ENCODE measurements at regions not wholly inside any gene's neighbourhood (a gene's known extent, or its start where the extent isn't known, plus 50 kb on each side); places are given as distances from the start of the nearest gene placed in this dataset.

DNA sequence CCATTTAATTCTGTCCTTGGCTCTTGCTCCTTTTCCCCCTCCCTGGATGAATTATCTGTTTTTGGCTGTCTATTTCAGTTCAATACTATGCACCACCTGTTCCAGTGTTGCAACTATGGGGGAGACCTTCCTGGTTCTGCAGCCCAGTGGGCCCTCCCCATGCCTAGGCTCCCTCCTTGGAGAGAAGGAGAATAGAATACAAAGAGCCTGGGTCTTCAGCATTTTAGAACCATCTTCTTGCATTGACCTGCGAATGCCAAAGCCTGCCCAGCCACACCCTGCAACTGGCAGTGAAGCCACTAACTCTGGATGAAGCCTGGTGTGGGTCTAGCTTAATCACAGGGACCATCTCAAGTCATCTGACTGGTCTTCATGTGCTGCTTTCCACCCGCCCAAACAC, 207.1 kb downstream of the HERPUD2 start:
- H3K9ac ChIP-seq (ENCODE audit: low read depth in 1 of 3, low read length in 3 of 3): no peak overlapping the region
- H3K36me3 ChIP-seq (ENCODE audit: control insufficient read depth in 3 of 3, insufficient read depth in 3 of 3, low read length in 3 of 3): no peaks in the 10 kb centered on the region
- H3K27ac ChIP-seq (ENCODE audit: low read depth, low read length): no peak overlapping the region
- H3K4me3 ChIP-seq (ENCODE audit: low read length in 3 of 3): no peak overlapping the region
- H3K9me3 ChIP-seq (ENCODE audit: control insufficient read depth in 3 of 3, low read length in 3 of 3): no peaks in the 10 kb centered on the region
- no peaks in the 10 kb centered on the region for H3K4me1 ChIP-seq (ENCODE audit: control insufficient read depth in 3 of 3, insufficient read depth in 3 of 3, low read length in 3 of 3)
- peaks cover 0 to 10% (median 0%) of the 10 kb centered on the region in 3 donors for H3K27me3 ChIP-seq (ENCODE audit: control insufficient read depth in 3 of 3, insufficient read depth in 3 of 3, low read length in 3 of 3)

DNA sequence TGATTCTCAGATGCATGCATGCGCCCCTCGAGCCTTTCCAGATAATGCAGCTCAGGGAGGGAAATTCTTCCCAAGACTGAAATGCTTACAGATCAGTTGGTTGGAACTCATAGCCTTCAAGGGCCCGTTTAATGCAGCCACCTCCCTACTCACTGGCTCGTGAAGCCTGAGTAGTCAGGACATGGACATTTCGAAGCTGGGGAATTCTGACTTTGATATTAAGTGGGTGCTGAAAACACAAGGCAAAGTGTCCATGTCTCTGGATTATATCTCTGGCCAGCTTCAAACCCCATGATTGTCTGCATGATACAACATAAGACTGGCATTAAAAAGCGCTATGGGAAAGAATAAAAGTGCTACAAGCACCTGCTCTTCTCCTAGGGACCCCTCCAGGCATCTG, 207.5 kb downstream of the HERPUD2 start:
- Histone ChIP-seq H3K4me3 (ENCODE audit: low read length in 3 of 3) (no peak overlapping the region), H3K9me3 (ENCODE audit: control insufficient read depth in 3 of 3, low read length in 3 of 3) (no peaks in the 10 kb centered on the region), H3K9ac (ENCODE audit: low read depth in 1 of 3, low read length in 3 of 3) (no peak overlapping the region), H3K27me3 (ENCODE audit: control insufficient read depth in 3 of 3, insufficient read depth in 3 of 3, low read length in 3 of 3) (peaks cover 0 to 6% (median 0%) of the 10 kb centered on the region in 3 donors), H3K27ac (ENCODE audit: low read depth, low read length) (no peak overlapping the region), H3K4me1 (ENCODE audit: control insufficient read depth in 3 of 3, insufficient read depth in 3 of 3, low read length in 3 of 3) (no peaks in the 10 kb centered on the region), H3K36me3 (ENCODE audit: control insufficient read depth in 3 of 3, insufficient read depth in 3 of 3, low read length in 3 of 3) (no peaks in the 10 kb centered on the region)

DNA sequence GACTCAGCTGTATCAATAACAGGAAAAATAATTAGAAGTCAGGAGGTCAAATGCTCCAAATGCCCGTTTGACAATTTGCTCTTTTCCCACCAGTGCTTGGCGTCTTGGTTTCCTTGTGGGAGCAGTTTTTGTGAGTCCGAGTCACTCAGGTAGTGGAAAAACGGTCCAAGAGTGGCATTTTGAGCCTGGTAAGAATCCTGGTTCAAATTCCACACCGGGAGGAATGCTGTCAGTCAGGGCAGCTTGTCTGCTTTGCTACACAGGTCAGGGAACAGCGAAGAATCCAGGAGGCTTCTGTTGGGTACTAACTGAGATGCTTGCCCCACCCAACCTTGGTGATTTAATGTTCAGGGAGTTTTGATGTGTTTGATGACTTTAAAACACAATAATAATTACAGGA, 209.5 kb downstream of the HERPUD2 start:
- Histone ChIP-seq H3K4me1 (ENCODE audit: control insufficient read depth in 3 of 3, insufficient read depth in 3 of 3, low read length in 3 of 3) (no peaks in the 10 kb centered on the region), H3K27ac (ENCODE audit: low read depth, low read length) (no peak overlapping the region), H3K36me3 (ENCODE audit: control insufficient read depth in 3 of 3, insufficient read depth in 3 of 3, low read length in 3 of 3) (no peaks in the 10 kb centered on the region), H3K9me3 (ENCODE audit: control insufficient read depth in 3 of 3, low read length in 3 of 3) (no peaks in the 10 kb centered on the region), H3K9ac (ENCODE audit: low read depth in 1 of 3, low read length in 3 of 3) (no peak overlapping the region), H3K27me3 (ENCODE audit: control insufficient read depth in 3 of 3, insufficient read depth in 3 of 3, low read length in 3 of 3) (peaks cover 0 to 6% (median 0%) of the 10 kb centered on the region in 3 donors), H3K4me3 (ENCODE audit: low read length in 3 of 3) (no peak overlapping the region)

DNA sequence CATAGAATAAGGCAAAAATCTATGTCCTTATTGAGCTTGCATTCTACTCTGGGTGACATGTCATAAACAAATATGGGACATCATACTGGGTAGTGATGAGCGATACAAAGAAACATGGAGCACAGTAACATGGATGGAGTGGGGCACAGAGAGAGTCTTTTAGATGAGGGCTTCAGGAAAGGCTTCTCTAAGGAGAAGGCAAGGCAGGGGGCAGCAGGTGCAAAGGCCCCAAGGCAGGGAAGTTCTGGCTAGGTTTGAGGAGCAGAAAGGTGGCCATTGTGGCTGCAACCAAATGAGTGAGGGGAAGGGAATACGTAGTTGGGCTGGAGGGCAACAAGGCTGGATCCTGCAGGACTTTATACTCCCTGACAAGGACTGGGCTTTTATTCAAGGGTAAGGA, 211.4 kb downstream of the HERPUD2 start:
- Histone ChIP-seq H3K27me3 (ENCODE audit: control insufficient read depth in 3 of 3, insufficient read depth in 3 of 3, low read length in 3 of 3) (peaks cover 0 to 3% (median 0%) of the 10 kb centered on the region in 3 donors), H3K9me3 (ENCODE audit: control insufficient read depth in 3 of 3, low read length in 3 of 3) (no peaks in the 10 kb centered on the region), H3K36me3 (ENCODE audit: control insufficient read depth in 3 of 3, insufficient read depth in 3 of 3, low read length in 3 of 3) (no peaks in the 10 kb centered on the region), H3K27ac (ENCODE audit: low read depth, low read length) (no peak overlapping the region), H3K4me3 (ENCODE audit: low read length in 3 of 3) (no peak overlapping the region), H3K4me1 (ENCODE audit: control insufficient read depth in 3 of 3, insufficient read depth in 3 of 3, low read length in 3 of 3) (no peaks in the 10 kb centered on the region), H3K9ac (ENCODE audit: low read depth in 1 of 3, low read length in 3 of 3) (no peak overlapping the region)

DNA sequence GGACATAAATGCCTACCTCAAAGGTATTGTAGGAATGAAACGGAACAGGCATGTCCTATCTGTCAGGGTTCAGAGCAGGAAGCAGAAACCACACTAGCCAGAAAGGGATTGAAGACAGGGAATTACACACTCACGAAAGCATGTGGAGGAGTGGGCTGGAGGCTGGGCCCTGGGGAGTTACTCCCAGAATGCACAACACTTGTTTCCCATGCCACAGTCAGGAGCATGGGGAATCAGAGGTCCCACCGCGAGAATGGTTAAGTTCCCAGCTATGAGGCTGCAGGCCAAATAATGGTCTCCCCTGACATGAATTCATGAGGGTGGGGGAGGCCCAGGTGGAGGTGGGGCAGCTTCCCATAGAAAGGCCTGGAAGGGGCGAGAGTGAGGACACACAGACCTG, 212.7 kb downstream of the HERPUD2 start:
- H3K9me3 ChIP-seq (ENCODE audit: control insufficient read depth in 3 of 3, low read length in 3 of 3): peaks cover 0 to 3% (median 0%) of the 10 kb centered on the region in 3 donors
- H3K4me3 ChIP-seq (ENCODE audit: low read length in 3 of 3): no peak overlapping the region
- H3K36me3 ChIP-seq (ENCODE audit: control insufficient read depth in 3 of 3, insufficient read depth in 3 of 3, low read length in 3 of 3): no peaks in the 10 kb centered on the region
- H3K27ac ChIP-seq (ENCODE audit: low read depth, low read length): no peak overlapping the region
- no peak overlapping the region for H3K9ac ChIP-seq (ENCODE audit: low read depth in 1 of 3, low read length in 3 of 3)
- no peaks in the 10 kb centered on the region for H3K4me1 ChIP-seq (ENCODE audit: control insufficient read depth in 3 of 3, insufficient read depth in 3 of 3, low read length in 3 of 3)
- peaks cover 0 to 3% (median 0%) of the 10 kb centered on the region in 3 donors for H3K27me3 ChIP-seq (ENCODE audit: control insufficient read depth in 3 of 3, insufficient read depth in 3 of 3, low read length in 3 of 3)

DNA sequence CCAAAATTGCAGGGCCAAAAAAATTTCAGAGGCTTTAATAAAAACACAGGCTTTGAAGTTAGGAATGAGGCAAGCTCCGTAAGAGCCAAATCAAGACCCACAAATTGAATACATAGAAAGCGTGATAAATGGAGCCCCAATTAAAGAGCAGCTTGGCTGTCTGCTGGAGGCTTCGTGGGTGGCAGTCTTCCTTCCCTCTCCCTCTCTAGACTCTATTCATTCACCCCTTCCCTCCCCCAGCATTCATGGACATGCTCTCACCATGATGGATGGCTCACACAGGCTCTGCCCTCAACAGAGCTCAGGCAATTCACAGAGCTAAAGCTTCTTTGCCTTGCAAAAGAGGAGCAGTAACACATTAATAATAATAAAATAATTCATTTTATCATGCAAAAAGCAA, 214.1 kb downstream of the HERPUD2 start:
- Histone ChIP-seq H3K4me1 (ENCODE audit: control insufficient read depth in 3 of 3, insufficient read depth in 3 of 3, low read length in 3 of 3) (no peaks in the 10 kb centered on the region), H3K27ac (ENCODE audit: low read depth, low read length) (no peak overlapping the region), H3K9ac (ENCODE audit: low read depth in 1 of 3, low read length in 3 of 3) (no peak overlapping the region), H3K36me3 (ENCODE audit: control insufficient read depth in 3 of 3, insufficient read depth in 3 of 3, low read length in 3 of 3) (no peaks in the 10 kb centered on the region), H3K4me3 (ENCODE audit: low read length in 3 of 3) (no peak overlapping the region), H3K9me3 (ENCODE audit: control insufficient read depth in 3 of 3, low read length in 3 of 3) (peaks cover 0 to 6% (median 0%) of the 10 kb centered on the region in 3 donors), H3K27me3 (ENCODE audit: control insufficient read depth in 3 of 3, insufficient read depth in 3 of 3, low read length in 3 of 3) (peaks cover 0 to 3% (median 0%) of the 10 kb centered on the region in 3 donors)

DNA sequence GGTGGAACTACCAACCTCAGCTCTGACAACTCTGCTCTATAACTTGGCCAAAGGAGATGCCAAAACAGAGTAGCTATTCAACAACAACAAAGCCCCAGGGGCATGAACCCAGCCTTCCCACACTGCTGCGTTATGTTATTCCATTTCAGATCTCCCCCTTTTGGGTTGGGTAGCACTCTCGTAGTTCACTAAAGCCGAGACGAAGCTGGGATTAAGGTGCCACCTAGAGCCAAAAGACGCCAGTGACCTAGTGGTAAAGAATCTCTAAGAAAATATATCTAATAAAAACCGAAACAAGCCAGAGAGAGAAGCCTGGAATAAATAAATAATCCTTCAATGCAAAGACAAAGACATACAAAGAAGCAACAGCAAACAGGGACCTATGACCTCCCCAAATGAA, 217.3 kb downstream of the HERPUD2 start:
- Histone ChIP-seq H3K9me3 (ENCODE audit: control insufficient read depth in 3 of 3, low read length in 3 of 3) (peaks cover 0 to 6% (median 0%) of the 10 kb centered on the region in 3 donors), H3K36me3 (ENCODE audit: control insufficient read depth in 3 of 3, insufficient read depth in 3 of 3, low read length in 3 of 3) (no peaks in the 10 kb centered on the region), H3K4me3 (ENCODE audit: low read length in 3 of 3) (no peak overlapping the region), H3K4me1 (ENCODE audit: control insufficient read depth in 3 of 3, insufficient read depth in 3 of 3, low read length in 3 of 3) (no peaks in the 10 kb centered on the region), H3K27me3 (ENCODE audit: control insufficient read depth in 3 of 3, insufficient read depth in 3 of 3, low read length in 3 of 3) (no peaks in the 10 kb centered on the region), H3K9ac (ENCODE audit: low read depth in 1 of 3, low read length in 3 of 3) (no peak overlapping the region), H3K27ac (ENCODE audit: low read depth, low read length) (no peak overlapping the region)

DNA sequence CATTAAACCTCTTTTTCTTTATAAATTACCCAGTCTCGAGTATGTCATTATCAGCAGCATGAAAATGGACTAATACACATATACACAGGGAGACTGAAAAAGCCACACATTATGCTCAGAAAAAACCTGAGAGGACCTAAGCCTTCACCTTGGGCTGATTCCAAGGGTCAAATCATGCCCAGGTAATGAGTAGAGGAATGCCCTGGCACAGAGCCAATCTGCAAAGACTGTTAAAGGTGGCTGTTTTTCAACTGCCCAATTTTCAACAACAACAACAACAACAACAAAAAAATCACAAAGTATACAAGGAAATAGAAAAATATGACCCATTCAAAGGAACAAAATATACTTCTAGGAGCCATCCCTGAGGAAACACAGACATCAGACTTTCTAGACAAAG, 220.2 kb upstream of the TBX20 start:
- Histone ChIP-seq H3K4me3 (ENCODE audit: low read length in 3 of 3) (no peak overlapping the region), H3K27ac (ENCODE audit: low read depth, low read length) (no peak overlapping the region), H3K27me3 (ENCODE audit: control insufficient read depth in 3 of 3, insufficient read depth in 3 of 3, low read length in 3 of 3) (peaks cover 0 to under 1% (median 0%) of the 10 kb centered on the region in 3 donors), H3K4me1 (ENCODE audit: control insufficient read depth in 3 of 3, insufficient read depth in 3 of 3, low read length in 3 of 3) (no peaks in the 10 kb centered on the region), H3K9me3 (ENCODE audit: control insufficient read depth in 3 of 3, low read length in 3 of 3) (peaks cover 0 to 6% (median 0%) of the 10 kb centered on the region in 3 donors), H3K9ac (ENCODE audit: low read depth in 1 of 3, low read length in 3 of 3) (no peak overlapping the region), H3K36me3 (ENCODE audit: control insufficient read depth in 3 of 3, insufficient read depth in 3 of 3, low read length in 3 of 3) (no peaks in the 10 kb centered on the region)

DNA sequence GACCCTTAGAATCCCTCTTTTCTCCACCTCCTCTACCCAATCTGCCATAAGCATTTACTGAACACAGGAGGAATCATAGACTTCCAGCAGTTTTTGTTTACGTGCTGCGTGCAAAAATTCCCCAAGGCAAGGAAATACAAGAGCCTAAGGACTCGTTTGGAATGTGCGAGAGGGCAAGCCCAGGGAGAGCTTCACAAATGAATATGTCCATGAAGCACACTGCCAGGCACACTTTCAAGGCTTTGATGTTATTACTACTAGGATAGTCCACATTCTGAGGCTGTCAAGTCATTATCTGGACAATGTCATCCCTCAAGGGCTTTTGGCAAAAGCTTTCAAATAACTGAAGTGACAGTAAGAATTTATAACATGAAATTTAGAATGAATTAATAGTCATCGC, 214.7 kb upstream of the TBX20 start:
- Histone ChIP-seq H3K36me3 (ENCODE audit: control insufficient read depth in 3 of 3, insufficient read depth in 3 of 3, low read length in 3 of 3) (no peaks in the 10 kb centered on the region), H3K4me1 (ENCODE audit: control insufficient read depth in 3 of 3, insufficient read depth in 3 of 3, low read length in 3 of 3) (no peaks in the 10 kb centered on the region), H3K27me3 (ENCODE audit: control insufficient read depth in 3 of 3, insufficient read depth in 3 of 3, low read length in 3 of 3) (peaks cover 0 to 2% (median 0%) of the 10 kb centered on the region in 3 donors), H3K27ac (ENCODE audit: low read depth, low read length) (no peak overlapping the region), H3K4me3 (ENCODE audit: low read length in 3 of 3) (no peak overlapping the region), H3K9ac (ENCODE audit: low read depth in 1 of 3, low read length in 3 of 3) (no peak overlapping the region), H3K9me3 (ENCODE audit: control insufficient read depth in 3 of 3, low read length in 3 of 3) (no peaks in the 10 kb centered on the region)

DNA sequence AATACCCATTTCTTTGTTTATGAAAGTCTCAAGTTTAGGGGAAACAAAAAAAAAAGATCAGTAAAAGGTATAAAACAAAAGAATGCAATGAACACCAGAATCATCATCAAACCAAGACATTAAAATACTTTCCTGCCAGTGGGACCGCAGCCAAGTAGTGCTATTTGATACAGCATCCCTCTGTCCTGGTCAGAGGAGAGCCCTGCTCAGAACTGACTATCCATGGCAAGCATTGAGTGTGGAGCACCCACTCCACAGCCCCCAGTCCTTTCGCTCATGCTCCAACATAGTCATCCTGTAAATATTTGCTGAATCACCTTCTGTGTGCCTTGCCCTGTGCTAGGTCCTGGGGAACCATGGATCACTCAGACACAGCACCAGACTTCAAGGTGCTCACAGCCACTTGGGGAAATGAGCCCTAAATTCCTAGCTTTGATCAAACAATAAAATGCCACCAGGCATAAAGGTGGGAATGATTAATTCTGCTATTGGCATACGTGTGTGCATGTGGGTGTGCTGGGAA, 213.6 kb upstream of the TBX20 start:
- Histone ChIP-seq H3K9me3 (ENCODE audit: control insufficient read depth in 3 of 3, low read length in 3 of 3) (no peaks in the 10 kb centered on the region), H3K36me3 (ENCODE audit: control insufficient read depth in 3 of 3, insufficient read depth in 3 of 3, low read length in 3 of 3) (no peaks in the 10 kb centered on the region), H3K27me3 (ENCODE audit: control insufficient read depth in 3 of 3, insufficient read depth in 3 of 3, low read length in 3 of 3) (peaks cover 0 to 2% (median 0%) of the 10 kb centered on the region in 3 donors), H3K4me3 (ENCODE audit: low read length in 3 of 3) (no peak overlapping the region), H3K27ac (ENCODE audit: low read depth, low read length) (no peak overlapping the region), H3K4me1 (ENCODE audit: control insufficient read depth in 3 of 3, insufficient read depth in 3 of 3, low read length in 3 of 3) (no peaks in the 10 kb centered on the region), H3K9ac (ENCODE audit: low read depth in 1 of 3, low read length in 3 of 3) (no peak overlapping the region)

Measured in skeletal muscle tissue (tissue), 3 donors.